ENCODE measurements at regions not wholly inside any gene's neighbourhood (a gene's known extent, or its start where the extent isn't known, plus 50 kb on each side); places are given as distances from the start of the nearest gene placed in this dataset.

DNA sequence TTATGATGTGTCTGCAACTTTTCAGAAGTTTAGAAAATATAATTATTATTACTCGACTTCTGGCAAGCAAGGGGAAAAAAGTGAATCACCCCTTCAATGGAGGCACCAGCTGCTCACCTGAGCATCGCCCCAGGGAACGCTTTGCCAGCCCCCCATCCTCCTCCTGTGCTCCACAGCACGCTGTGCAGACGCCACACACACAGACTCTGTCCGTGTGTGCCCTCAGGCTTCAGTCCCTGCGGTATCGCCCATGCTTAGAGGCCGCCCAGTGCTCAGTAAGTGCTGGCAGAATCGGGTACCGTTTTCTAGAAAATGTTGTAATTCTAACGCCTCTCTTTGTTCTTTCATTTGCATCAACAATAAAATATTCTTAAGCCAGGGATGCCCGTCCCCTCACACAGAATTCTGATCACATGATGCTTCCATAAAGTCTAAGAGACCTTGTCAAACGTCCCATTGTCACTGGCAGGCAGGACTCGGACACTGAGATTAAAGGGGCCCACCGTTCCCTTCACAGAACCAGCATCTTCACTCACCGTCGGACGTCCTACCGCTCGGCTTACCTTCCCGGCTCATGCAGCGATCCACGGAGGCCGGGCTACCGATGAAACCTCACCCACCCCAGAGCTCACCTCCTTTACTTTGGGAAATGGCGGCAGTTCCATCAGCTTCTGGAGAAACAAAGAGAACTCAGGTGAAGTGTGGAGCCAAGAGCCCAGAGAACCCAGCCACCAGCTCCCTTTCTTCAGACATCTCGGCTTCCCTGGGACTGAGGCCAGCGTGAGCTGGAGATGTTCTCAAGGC is 105.5 kb downstream of the DLL1 start:
- H3K4me3 ChIP-seq (ENCODE audit: low read depth, low read length): no peak overlapping the region
- no peak for TF ChIP-seq CTCF (IDR thresholded peaks at IDR 0.05; ENCODE audit: low read depth, low read length)

DNA sequence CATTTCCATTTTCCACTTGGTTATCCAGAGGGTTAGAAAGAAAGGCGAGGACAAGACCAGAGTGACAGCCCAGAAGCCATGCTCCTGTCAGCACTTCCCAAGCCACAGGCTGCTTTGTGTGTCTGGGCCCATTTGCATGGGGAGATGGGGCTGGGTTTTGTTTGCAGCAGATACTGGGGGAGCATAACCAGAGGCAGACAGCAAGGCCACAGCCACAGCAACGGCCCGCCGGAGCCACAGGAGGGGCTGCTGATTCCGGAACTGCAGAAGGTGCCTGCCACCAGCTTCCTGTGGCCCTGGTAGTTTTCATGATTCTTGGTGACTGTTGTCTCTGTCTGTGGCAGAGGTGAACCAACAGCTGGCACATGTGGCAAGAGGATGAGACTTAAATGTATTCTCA is 106.6 kb downstream of the DLL1 start:
- no peak for TF ChIP-seq CTCF (IDR thresholded peaks at IDR 0.05; ENCODE audit: low read depth, low read length)
- no peak overlapping the region for H3K4me3 ChIP-seq (ENCODE audit: low read depth, low read length)

- TF ChIP-seq CTCF (IDR thresholded peaks at IDR 0.05; ENCODE audit: low read depth, low read length): no peak
- no peak overlapping the region for H3K4me3 ChIP-seq (ENCODE audit: low read depth, low read length)
Observed at GRCh38 chr6:170183521-170183920, 107.4 kb downstream of the DLL1 start.

DNA sequence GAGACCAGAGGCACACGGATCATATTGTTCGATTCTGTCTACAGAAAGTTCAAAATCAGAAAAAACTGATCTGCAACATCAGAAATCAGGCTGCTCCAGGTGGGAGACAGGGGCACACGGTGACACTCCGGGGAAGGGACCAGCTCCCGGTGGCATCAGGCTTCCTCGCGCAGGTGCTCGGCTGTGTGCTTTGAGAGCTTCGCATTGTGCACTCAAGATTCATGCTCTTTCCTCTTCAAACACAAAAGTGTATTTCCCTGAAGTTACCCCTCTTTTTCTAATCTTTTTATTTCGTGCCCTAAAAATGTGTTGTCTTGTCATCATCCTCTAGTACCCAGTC is 108.1 kb downstream of the DLL1 start:
- TF ChIP-seq CTCF (IDR thresholded peaks at IDR 0.05; ENCODE audit: low read depth, low read length): no peak
- no peak overlapping the region for H3K4me3 ChIP-seq (ENCODE audit: low read depth, low read length)

DNA sequence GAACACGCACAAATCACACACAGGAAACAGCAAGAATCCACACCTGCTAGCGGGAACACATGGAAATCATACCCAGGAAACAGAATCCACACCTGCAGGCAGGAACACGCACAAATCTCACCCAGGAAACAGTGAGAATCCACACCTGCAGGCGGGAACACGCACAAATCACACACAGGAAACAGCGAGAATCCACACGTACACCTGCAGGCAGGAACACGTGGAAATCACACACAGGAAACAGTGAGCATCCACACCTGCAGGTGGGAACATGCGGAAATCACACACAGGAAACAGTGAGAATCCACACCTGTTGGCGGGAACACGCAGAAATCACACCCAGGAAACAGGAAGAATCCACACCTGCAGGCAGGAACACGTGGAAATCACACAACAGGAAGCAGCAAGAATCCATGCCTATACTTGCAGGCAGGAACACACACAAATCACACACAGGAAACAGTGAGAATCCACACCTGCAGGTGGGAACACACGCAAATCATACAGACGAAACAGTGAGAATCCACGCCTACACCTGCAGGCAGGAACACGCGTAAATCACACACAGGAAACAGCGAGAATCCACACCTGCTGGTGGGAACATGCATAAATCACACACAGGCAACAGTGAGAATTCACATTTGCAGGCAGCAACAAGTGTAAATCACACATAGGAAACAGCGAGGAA is 108.6 kb downstream of the DLL1 start:
- no peak overlapping the region for H3K4me3 ChIP-seq (ENCODE audit: low read depth, low read length)
- TF ChIP-seq CTCF (IDR thresholded peaks at IDR 0.05; ENCODE audit: low read depth, low read length): no peak

DNA sequence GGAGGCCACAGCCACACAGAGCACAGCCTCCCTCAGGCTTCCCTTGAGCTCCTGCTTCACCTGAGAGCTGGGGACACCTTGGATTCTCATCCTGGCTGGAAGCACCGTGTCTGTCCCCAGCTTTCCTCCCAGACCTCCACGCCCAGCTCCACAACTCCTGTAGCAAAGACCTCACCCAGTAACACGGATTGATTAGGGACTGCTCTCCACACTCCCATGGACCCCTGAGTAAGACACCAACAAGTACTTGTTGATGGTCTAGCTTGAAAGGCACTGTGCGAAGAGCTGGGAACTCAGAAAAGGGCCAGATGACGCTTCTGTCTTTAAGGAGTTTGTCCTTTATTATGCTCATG is 109.6 kb downstream of the DLL1 start:
- no peak for TF ChIP-seq CTCF (IDR thresholded peaks at IDR 0.05; ENCODE audit: low read depth, low read length)
- H3K4me3 ChIP-seq (ENCODE audit: low read depth, low read length): no peak overlapping the region

GRCh38 chr6:170180671-170181337 is 110.1 kb downstream of the DLL1 start:
- no peak for TF ChIP-seq CTCF (IDR thresholded peaks at IDR 0.05; ENCODE audit: low read depth, low read length)
- no peak overlapping the region for H3K4me3 ChIP-seq (ENCODE audit: low read depth, low read length)

Data from WI38 (cell line).